ENCODE measurements at regions not wholly inside any gene's neighbourhood (a gene's known extent, or its start where the extent isn't known, plus 50 kb on each side); places are given as distances from the start of the nearest gene placed in this dataset.

- DNase-seq (ENCODE audit: low read depth): no peak
These were observed 232.4 kb upstream of the AJAP1 start for GRCh38 chr1:4421986-4422385.

- no peak for DNase-seq (ENCODE audit: low read depth)
These were observed 231.7 kb upstream of the AJAP1 start for GRCh38 chr1:4422504-4423289.

- DNase-seq (ENCODE audit: low read depth): no peak
These were observed 230.2 kb upstream of the AJAP1 start for GRCh38 chr1:4424254-4424653.

GRCh38 chr1:4424766-4425165 lies 229.6 kb upstream of the AJAP1 start:
- no peak for DNase-seq (ENCODE audit: low read depth)

GRCh38 chr1:4425892-4426291 lies 228.5 kb upstream of the AJAP1 start:
- no peak for DNase-seq (ENCODE audit: low read depth)

- peak; percentile 59 for DNase-seq (ENCODE audit: low read depth)
These were observed 225.7 kb upstream of the AJAP1 start for GRCh38 chr1:4428711-4429110.

- no peak for DNase-seq (ENCODE audit: low read depth)
These were observed 223.7 kb upstream of the AJAP1 start for GRCh38 chr1:4430406-4431365.

GRCh38 chr1:4431491-4431890 lies 222.9 kb upstream of the AJAP1 start:
- peak; percentile 43 for DNase-seq (ENCODE audit: low read depth)

GRCh38 chr1:4433075-4433474 lies 221.3 kb upstream of the AJAP1 start:
- DNase-seq (ENCODE audit: low read depth): no peak

GRCh38 chr1:4444086-4444485 lies 210.3 kb upstream of the AJAP1 start:
- no peak for DNase-seq (ENCODE audit: low read depth)

- no peak for DNase-seq (ENCODE audit: low read depth)
These were observed 206.5 kb upstream of the AJAP1 start for GRCh38 chr1:4447778-4448420.

GRCh38 chr1:4449972-4450371 lies 204.4 kb upstream of the AJAP1 start:
- no peak for DNase-seq (ENCODE audit: low read depth)

GRCh38 chr1:4452701-4453100 lies 201.7 kb upstream of the AJAP1 start:
- no peak for DNase-seq (ENCODE audit: low read depth)

GRCh38 chr1:4460052-4460451 lies 194.4 kb upstream of the AJAP1 start:
- no peak for DNase-seq (ENCODE audit: low read depth)

- no peak for DNase-seq (ENCODE audit: low read depth)
These were observed 193.8 kb upstream of the AJAP1 start for GRCh38 chr1:4460651-4461050.

GRCh38 chr1:4461726-4462290 lies 192.6 kb upstream of the AJAP1 start:
- no peak for DNase-seq (ENCODE audit: low read depth)

- DNase-seq (ENCODE audit: low read depth): no peak
These were observed 191.5 kb upstream of the AJAP1 start for GRCh38 chr1:4462831-4463484.

- no peak for DNase-seq (ENCODE audit: low read depth)
These were observed 190.8 kb upstream of the AJAP1 start for GRCh38 chr1:4463631-4464030.

GRCh38 chr1:4464478-4464877 lies 189.9 kb upstream of the AJAP1 start:
- DNase-seq (ENCODE audit: low read depth): no peak

- no peak for DNase-seq (ENCODE audit: low read depth)
These were observed 187.2 kb upstream of the AJAP1 start for GRCh38 chr1:4467241-4467640.

GRCh38 chr1:4468386-4468785 lies 186.0 kb upstream of the AJAP1 start:
- DNase-seq (ENCODE audit: low read depth): no peak

All from HT1080 (cell line).